ENCODE measurements at regions not wholly inside any gene's neighbourhood (a gene's known extent, or its start where the extent isn't known, plus 50 kb on each side); places are given as distances from the start of the nearest gene placed in this dataset.
"Not testable (repeated sequence)": the region's sequence is repeated elsewhere in the genome, so short reads cannot be mapped to it uniquely, and the experiment has no call there.

DNA sequence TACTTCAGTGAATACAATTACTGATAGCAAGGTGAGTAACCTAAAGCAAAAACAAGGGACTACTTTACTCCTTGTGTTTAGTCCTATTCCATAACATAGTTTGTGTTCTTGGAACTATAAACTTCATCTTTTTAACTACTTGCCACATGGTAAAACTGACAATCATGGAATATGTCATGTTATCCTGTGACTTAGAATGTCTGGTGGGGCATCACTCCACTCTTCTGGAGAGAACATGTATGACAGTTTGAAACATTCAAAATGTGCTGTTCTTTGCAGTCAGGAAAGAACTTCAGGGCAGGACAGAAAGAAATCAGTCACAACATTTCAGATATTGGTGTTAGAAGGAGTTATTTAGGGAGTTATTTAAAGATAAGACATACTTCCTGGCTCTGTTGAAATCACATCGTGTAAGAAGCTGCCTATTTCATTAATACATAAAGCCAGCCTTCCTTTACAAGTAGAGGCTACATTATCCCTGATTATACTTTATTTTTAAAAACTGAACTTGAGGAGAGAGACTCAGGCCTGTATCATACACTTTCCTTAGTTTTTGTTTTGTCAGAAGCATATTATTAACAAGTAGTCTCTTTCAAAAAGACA, 184.9 kb downstream of the SPATA31A6 start:
- not testable (repeated sequence) for H3K79me2 ChIP-seq (ENCODE audit: insufficient read depth, low read depth); H3K27me3 ChIP-seq (ENCODE audit: insufficient read depth, low read depth); H2AFZ ChIP-seq (ENCODE audit: low read depth); H3K4me2 ChIP-seq; H3K9ac ChIP-seq; H3K36me3 ChIP-seq (ENCODE audit: insufficient read depth); H4K20me1 ChIP-seq (ENCODE audit: insufficient read depth); H3K27ac ChIP-seq; H3K4me3 ChIP-seq (IDR thresholded peaks at IDR 0.05; ENCODE audit: insufficient read depth, low read depth, low read length); H3K4me1 ChIP-seq (ENCODE audit: low read depth, poor library complexity, severe bottlenecking)

DNA sequence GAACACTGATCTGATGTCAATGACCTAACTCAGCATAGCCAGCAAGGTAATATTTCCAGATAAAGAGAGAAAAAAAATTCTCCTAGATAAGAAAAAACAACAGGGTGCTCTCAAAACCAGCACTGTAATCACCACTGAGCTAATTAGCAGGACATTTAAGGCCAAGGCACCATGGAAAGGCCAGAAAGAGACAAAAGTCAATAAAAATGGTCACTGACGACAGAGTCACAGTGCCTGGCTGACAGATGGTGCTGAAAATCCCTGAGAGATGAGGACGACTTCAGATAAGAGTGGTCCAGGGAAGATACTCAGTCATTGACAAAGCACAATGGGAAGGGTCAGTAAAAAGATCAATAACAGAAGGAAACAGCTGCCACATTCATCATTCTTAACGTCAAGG, 186.7 kb downstream of the SPATA31A6 start:
- not testable (repeated sequence) for H3K27me3 ChIP-seq (ENCODE audit: insufficient read depth, low read depth); H2AFZ ChIP-seq (ENCODE audit: low read depth); H4K20me1 ChIP-seq (ENCODE audit: insufficient read depth); H3K4me2 ChIP-seq; H3K4me1 ChIP-seq (ENCODE audit: low read depth, poor library complexity, severe bottlenecking); H3K9ac ChIP-seq; H3K79me2 ChIP-seq (ENCODE audit: insufficient read depth, low read depth); H3K27ac ChIP-seq; H3K36me3 ChIP-seq (ENCODE audit: insufficient read depth); H3K4me3 ChIP-seq (IDR thresholded peaks at IDR 0.05; ENCODE audit: insufficient read depth, low read depth, low read length)

DNA sequence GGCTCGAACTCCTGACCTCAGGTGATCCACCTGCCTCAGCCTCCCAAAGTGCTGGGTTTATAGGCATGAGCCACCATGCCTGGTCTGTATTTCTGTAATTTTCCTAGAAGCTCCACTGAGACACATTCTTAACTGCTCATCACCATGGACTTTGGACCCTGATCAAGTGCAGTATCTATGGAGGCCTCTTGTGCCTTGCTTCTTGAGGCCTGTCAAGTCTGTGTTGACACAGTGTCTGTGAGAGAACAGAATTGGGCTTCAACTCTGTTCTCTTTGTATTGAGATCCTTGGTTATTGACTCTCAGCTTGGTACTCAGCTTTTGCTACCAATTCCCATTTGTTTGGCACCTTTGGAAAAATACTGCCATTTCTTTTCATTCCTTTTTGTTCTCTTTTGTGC, 188.0 kb downstream of the SPATA31A6 start:
- not testable (repeated sequence) for H3K27me3 ChIP-seq (ENCODE audit: insufficient read depth, low read depth); H4K20me1 ChIP-seq (ENCODE audit: insufficient read depth); H3K36me3 ChIP-seq (ENCODE audit: insufficient read depth); H3K9ac ChIP-seq; H3K4me1 ChIP-seq (ENCODE audit: low read depth, poor library complexity, severe bottlenecking); H3K4me3 ChIP-seq (IDR thresholded peaks at IDR 0.05; ENCODE audit: insufficient read depth, low read depth, low read length); H2AFZ ChIP-seq (ENCODE audit: low read depth); H3K27ac ChIP-seq; H3K79me2 ChIP-seq (ENCODE audit: insufficient read depth, low read depth); H3K4me2 ChIP-seq

DNA sequence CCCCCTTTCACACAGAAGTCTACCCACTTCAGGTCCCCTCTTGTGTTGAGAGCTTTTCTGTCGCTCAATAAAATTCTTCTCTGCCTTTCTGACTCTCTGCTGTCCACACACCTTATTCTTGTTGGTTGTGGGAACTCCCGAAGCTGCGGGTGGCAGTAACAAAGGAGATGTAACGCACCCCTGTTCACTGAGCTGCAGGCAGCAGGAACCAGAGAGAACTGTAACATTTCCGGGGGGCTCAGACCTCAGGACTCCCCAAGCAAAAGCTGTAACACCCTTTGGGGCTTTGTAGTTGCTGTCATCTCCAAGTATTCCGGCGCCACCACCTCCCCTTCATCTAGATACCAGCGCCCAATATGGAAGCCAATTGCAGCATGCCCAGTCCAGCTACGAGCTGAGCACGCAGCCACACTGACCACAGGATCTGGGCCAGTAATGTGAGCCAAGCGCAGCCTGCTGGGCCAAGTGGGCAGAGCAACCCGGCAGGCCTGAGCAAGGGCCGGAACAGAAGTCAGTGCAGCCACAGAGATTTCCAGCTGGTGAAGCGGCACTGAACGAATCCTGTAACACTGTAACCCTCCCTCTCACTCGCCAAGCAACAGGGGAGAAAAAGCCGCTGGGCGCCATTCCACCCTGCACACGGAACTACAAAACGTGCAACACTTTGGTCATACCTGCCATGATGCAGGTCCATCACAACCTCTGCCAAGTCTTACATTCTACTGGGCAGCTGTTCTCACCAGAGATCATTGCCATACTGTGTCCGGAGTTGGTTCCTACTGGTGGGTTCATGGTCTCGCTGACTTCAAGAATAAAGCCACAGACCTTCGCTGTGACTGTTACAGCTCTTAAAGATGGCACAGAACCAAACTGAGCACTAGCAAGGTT, 194.3 kb downstream of the SPATA31A6 start:
- not testable (repeated sequence) for H4K20me1 ChIP-seq (ENCODE audit: insufficient read depth); H3K9ac ChIP-seq; H3K36me3 ChIP-seq (ENCODE audit: insufficient read depth); H3K27ac ChIP-seq; H3K4me3 ChIP-seq (IDR thresholded peaks at IDR 0.05; ENCODE audit: insufficient read depth, low read depth, low read length); H3K79me2 ChIP-seq (ENCODE audit: insufficient read depth, low read depth); H3K4me2 ChIP-seq; H2AFZ ChIP-seq (ENCODE audit: low read depth); H3K4me1 ChIP-seq (ENCODE audit: low read depth, poor library complexity, severe bottlenecking); H3K27me3 ChIP-seq (ENCODE audit: insufficient read depth, low read depth)

DNA sequence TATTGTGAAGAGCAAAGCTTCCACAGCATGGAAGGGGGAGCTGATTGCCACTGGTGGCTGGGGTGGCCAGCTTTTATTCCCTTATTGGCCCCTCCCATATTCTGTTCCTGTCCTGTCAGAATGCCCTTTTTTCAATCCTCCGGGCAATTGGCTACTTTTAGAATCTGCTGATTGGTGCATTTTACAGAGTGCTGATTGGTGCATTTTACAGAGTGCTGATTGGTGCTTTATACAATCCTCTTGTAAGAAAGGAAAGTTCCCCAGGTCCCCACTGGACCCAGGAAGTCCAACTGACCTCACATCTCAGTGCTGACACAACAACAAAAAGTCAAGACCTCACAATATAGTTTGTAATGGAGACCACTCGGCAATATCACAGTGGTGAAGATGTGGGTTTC, 195.0 kb downstream of the SPATA31A6 start:
- TF ChIP-seq, protein P1, sequence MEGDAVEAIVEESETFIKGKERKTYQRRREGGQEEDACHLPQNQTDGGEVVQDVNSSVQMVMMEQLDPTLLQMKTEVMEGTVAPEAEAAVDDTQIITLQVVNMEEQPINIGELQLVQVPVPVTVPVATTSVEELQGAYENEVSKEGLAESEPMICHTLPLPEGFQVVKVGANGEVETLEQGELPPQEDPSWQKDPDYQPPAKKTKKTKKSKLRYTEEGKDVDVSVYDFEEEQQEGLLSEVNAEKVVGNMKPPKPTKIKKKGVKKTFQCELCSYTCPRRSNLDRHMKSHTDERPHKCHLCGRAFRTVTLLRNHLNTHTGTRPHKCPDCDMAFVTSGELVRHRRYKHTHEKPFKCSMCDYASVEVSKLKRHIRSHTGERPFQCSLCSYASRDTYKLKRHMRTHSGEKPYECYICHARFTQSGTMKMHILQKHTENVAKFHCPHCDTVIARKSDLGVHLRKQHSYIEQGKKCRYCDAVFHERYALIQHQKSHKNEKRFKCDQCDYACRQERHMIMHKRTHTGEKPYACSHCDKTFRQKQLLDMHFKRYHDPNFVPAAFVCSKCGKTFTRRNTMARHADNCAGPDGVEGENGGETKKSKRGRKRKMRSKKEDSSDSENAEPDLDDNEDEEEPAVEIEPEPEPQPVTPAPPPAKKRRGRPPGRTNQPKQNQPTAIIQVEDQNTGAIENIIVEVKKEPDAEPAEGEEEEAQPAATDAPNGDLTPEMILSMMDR (conservative IDR thresholded peaks at IDR 0.05; ENCODE audit: low read depth, low read length), result no peak
- no peak overlapping the region for H3K27ac ChIP-seq
- H3K27me3 ChIP-seq (ENCODE audit: insufficient read depth, low read depth), result no peaks in the 10 kb centered on the region
- no peaks in the 10 kb centered on the region for H3K79me2 ChIP-seq (ENCODE audit: insufficient read depth, low read depth)
- no peaks in the 10 kb centered on the region for H4K20me1 ChIP-seq (ENCODE audit: insufficient read depth)
- no peaks in the 10 kb centered on the region for H3K36me3 ChIP-seq (ENCODE audit: insufficient read depth)
- no peak overlapping the region for H3K4me2 ChIP-seq
- no peak overlapping the region for H3K4me3 ChIP-seq (IDR thresholded peaks at IDR 0.05; ENCODE audit: insufficient read depth, low read depth, low read length)
- H3K9ac ChIP-seq, result no peak overlapping the region
- H3K4me1 ChIP-seq (ENCODE audit: low read depth, poor library complexity, severe bottlenecking), result no peaks in the 10 kb centered on the region
- no peak overlapping the region for H2AFZ ChIP-seq (ENCODE audit: low read depth)

DNA sequence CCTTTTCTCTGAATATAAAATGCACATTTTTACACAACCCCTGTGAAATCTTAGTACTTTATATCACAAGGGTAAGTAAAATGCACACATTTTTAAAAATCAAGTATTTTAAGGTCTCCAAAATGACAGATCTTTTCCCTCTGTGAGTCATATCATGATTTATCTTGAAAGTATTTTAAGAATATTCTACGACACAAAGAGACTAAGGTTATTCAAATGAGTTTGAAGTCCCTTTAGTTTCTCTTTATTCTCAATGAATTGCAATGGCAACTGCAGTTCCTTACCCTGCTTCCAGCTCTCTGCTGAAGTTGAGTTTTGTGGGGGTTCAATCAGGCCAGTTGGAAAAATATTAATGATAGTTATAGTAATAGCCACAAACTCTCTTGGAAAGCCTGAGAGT, 196.1 kb downstream of the SPATA31A6 start:
- not testable (repeated sequence) for H3K79me2 ChIP-seq (ENCODE audit: insufficient read depth, low read depth); H3K4me1 ChIP-seq (ENCODE audit: low read depth, poor library complexity, severe bottlenecking); H3K27ac ChIP-seq; H2AFZ ChIP-seq (ENCODE audit: low read depth); H3K4me3 ChIP-seq (IDR thresholded peaks at IDR 0.05; ENCODE audit: insufficient read depth, low read depth, low read length); H4K20me1 ChIP-seq (ENCODE audit: insufficient read depth); H3K4me2 ChIP-seq; H3K36me3 ChIP-seq (ENCODE audit: insufficient read depth); H3K27me3 ChIP-seq (ENCODE audit: insufficient read depth, low read depth); H3K9ac ChIP-seq

DNA sequence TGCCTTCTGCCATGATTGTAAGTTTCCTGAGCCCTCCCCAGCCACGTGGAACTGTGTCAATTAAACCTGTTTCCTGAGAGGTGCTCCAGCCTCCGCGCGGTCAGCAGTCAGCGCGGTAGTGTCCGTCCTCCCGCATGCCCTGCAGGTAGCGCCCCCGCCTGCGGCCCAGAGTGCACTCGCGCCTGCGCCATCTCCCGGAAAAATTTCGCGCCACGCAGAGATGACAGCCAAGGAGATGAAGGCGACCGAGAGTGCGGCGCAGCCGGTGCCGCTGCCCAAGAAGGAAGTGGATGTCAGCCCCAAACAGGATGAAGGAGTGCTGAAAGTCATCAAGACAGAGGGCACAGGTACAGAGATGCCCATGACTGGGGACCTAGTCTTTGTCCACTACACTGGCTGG, 201.1 kb downstream of the SPATA31A6 start:
- H3K27me3 ChIP-seq (ENCODE audit: insufficient read depth, low read depth); H3K4me1 ChIP-seq (ENCODE audit: low read depth, poor library complexity, severe bottlenecking): not testable (repeated sequence)

DNA sequence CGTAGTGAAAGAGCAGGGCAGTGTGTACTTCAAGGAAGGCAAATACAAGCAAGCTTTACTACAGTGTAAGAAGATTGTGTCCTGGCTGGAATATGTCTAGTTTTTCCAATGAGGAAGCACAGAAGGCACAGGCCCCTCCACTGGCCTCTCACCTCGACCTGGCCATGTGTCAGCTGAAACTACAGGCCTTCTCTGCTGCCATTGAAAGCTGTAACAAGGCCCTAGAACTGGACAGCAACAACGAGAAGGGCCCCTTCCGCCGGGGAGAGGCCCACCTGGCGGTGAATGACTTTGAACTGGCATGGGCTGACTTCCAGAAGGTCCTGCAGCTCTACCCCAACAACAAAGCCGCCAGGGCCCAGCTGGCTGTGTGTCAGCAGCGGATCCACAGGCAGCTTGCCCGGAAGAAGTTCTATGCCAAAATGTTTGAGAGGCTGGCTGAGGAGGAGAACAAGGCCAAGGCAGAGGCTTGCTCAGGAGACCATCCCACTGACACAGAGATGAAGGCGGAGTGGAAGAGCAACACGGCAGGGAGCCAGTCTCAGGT, 202.2 kb downstream of the SPATA31A6 start:
- not testable (repeated sequence) for H3K79me2 ChIP-seq (ENCODE audit: insufficient read depth, low read depth); H3K4me2 ChIP-seq; H3K4me3 ChIP-seq (IDR thresholded peaks at IDR 0.05; ENCODE audit: insufficient read depth, low read depth, low read length); H3K27ac ChIP-seq; H3K4me1 ChIP-seq (ENCODE audit: low read depth, poor library complexity, severe bottlenecking); H2AFZ ChIP-seq (ENCODE audit: low read depth); H3K36me3 ChIP-seq (ENCODE audit: insufficient read depth); H3K9ac ChIP-seq; H3K27me3 ChIP-seq (ENCODE audit: insufficient read depth, low read depth); H4K20me1 ChIP-seq (ENCODE audit: insufficient read depth)

More for the DNA sequence above, 201.1 kb downstream of the SPATA31A6 start:
- H4K20me1 ChIP-seq (ENCODE audit: insufficient read depth); H3K36me3 ChIP-seq (ENCODE audit: insufficient read depth); H3K4me2 ChIP-seq; H2AFZ ChIP-seq (ENCODE audit: low read depth); H3K4me3 ChIP-seq (IDR thresholded peaks at IDR 0.05; ENCODE audit: insufficient read depth, low read depth, low read length); H3K27ac ChIP-seq; H3K9ac ChIP-seq; H3K79me2 ChIP-seq (ENCODE audit: insufficient read depth, low read depth): not testable (repeated sequence)

All from KMS-11 (cell line).